ENCODE measurements at regions not wholly inside any gene's neighbourhood (a gene's known extent, or its start where the extent isn't known, plus 50 kb on each side); places are given as distances from the start of the nearest gene placed in this dataset.

- DNase-seq, result no peak
Observed at GRCh38 chr1:218836264-218836663, 337.4 kb upstream of the LYPLAL1 start.

GRCh38 chr1:218837051-218837450, 336.6 kb upstream of the LYPLAL1 start:
- no peak for DNase-seq

- DNase-seq, result no peak
Observed at GRCh38 chr1:218845589-218845988, 328.1 kb upstream of the LYPLAL1 start.

- no peak for DNase-seq
Observed at GRCh38 chr1:218846181-218846580, 327.5 kb upstream of the LYPLAL1 start.

GRCh38 chr1:218847089-218847768, 326.4 kb upstream of the LYPLAL1 start:
- no peak for DNase-seq

- DNase-seq, result no peak
Observed at GRCh38 chr1:218848009-218848408, 325.7 kb upstream of the LYPLAL1 start.

- no peak for DNase-seq
Observed at GRCh38 chr1:218850367-218850766, 323.3 kb upstream of the LYPLAL1 start.

GRCh38 chr1:218851586-218851985, 322.1 kb upstream of the LYPLAL1 start:
- DNase-seq, result no peak

GRCh38 chr1:218852527-218852926, 321.2 kb upstream of the LYPLAL1 start:
- DNase-seq, result no peak

GRCh38 chr1:218863987-218864386, 309.7 kb upstream of the LYPLAL1 start:
- no peak for DNase-seq

GRCh38 chr1:218865591-218865990, 308.1 kb upstream of the LYPLAL1 start:
- DNase-seq, result no peak

- no peak for DNase-seq
Observed at GRCh38 chr1:218866507-218866906, 307.2 kb upstream of the LYPLAL1 start.

- DNase-seq, result no peak
Observed at GRCh38 chr1:218867066-218867465, 306.6 kb upstream of the LYPLAL1 start.

- no peak for DNase-seq
Observed at GRCh38 chr1:218867941-218868626, 305.6 kb upstream of the LYPLAL1 start.

GRCh38 chr1:218869276-218869675, 304.4 kb upstream of the LYPLAL1 start:
- no peak for DNase-seq

- DNase-seq, result no peak
Observed at GRCh38 chr1:218872026-218872425, 301.7 kb upstream of the LYPLAL1 start.

GRCh38 chr1:218872928-218873327, 300.8 kb upstream of the LYPLAL1 start:
- no peak for DNase-seq

- no peak for DNase-seq
Observed at GRCh38 chr1:218874313-218874712, 299.4 kb upstream of the LYPLAL1 start.

GRCh38 chr1:218874801-218875400, 298.8 kb upstream of the LYPLAL1 start:
- no peak for DNase-seq

GRCh38 chr1:218878369-218878768, 295.3 kb upstream of the LYPLAL1 start:
- no peak for DNase-seq

GRCh38 chr1:218880484-218881060, 293.1 kb upstream of the LYPLAL1 start:
- DNase-seq, result no peak

- DNase-seq, result no peak
Observed at GRCh38 chr1:218882454-218882853, 291.2 kb upstream of the LYPLAL1 start.

- DNase-seq, result no peak
Observed at GRCh38 chr1:218886101-218886871, 287.4 kb upstream of the LYPLAL1 start.
